ENCODE measurements at regions not wholly inside any gene's neighbourhood (a gene's known extent, or its start where the extent isn't known, plus 50 kb on each side); places are given as distances from the start of the nearest gene placed in this dataset.
A peak's percentile ranks its signal among the peaks of the same experiment; 100 is the strongest.

GRCh38 chr7:25495342-25496250, 267.3 kb upstream of the NPVF start:
- TF ChIP-seq CTCF (IDR thresholded peaks at IDR 0.05): no peak
- no peaks in the 10 kb centered on the region for H3K36me3 ChIP-seq
- ATAC-seq (no peak), DNase-seq (peak in 2 of 4 donors; percentile 30 to 50)
- H3K9me3 ChIP-seq: no peaks in the 10 kb centered on the region
- H3K27me3 ChIP-seq: no peaks in the 10 kb centered on the region
- peak overlapping the region in 1 of 2 donors; percentile 21 for H3K27ac ChIP-seq
- intact Hi-C loops (cut with DNase I): no loop called here
- H3K4me1 ChIP-seq: peaks cover 0 to 18% of the 10 kb centered on the region in 2 donors
- H3K4me3 ChIP-seq: no peak overlapping the region

- no peak for TF ChIP-seq CTCF (IDR thresholded peaks at IDR 0.05)
- Histone ChIP-seq H3K9me3 (no peaks in the 10 kb centered on the region), H3K4me1 (peaks cover 0 to 18% of the 10 kb centered on the region in 2 donors), H3K4me3 (peak overlapping the region in 1 of 2 donors; percentile 13), H3K36me3 (no peaks in the 10 kb centered on the region), H3K27ac (peak overlapping the region; percentile 21 to 59), H3K27me3 (no peaks in the 10 kb centered on the region)
- no peak for DNase-seq
- ATAC-seq: peak; percentile 17
- intact Hi-C loops (cut with DNase I): no loop called here
Observed at GRCh38 chr7:25496476-25497368, 268.4 kb upstream of the NPVF start.

GRCh38 chr7:25500393-25500921, 272.2 kb upstream of the NPVF start:
- Histone ChIP-seq H3K27me3 (no peaks in the 10 kb centered on the region), H3K4me3 (no peak overlapping the region), H3K4me1 (peaks cover 2 to 18% of the 10 kb centered on the region in 2 donors), H3K36me3 (no peaks in the 10 kb centered on the region), H3K27ac (no peak overlapping the region), H3K9me3 (no peaks in the 10 kb centered on the region)
- TF ChIP-seq CTCF (IDR thresholded peaks at IDR 0.05): no peak
- DNase-seq (peak in 2 of 4 donors; percentile 53 to 56), ATAC-seq (peak; percentile 24)
- intact Hi-C loops (cut with DNase I): no loop called here

GRCh38 chr7:25503306-25503705, 275.0 kb upstream of the NPVF start:
- no peak for DNase-seq
- no peaks in the 10 kb centered on the region for H3K36me3 ChIP-seq
- no peaks in the 10 kb centered on the region for H3K9me3 ChIP-seq
- H3K4me3 ChIP-seq: no peak overlapping the region
- ATAC-seq: no peak
- intact Hi-C loops (cut with DNase I): no loop called here
- H3K4me1 ChIP-seq: peaks cover 0 to 2% of the 10 kb centered on the region in 2 donors
- no peak for TF ChIP-seq CTCF (IDR thresholded peaks at IDR 0.05)
- no peak overlapping the region for H3K27ac ChIP-seq
- H3K27me3 ChIP-seq: no peaks in the 10 kb centered on the region

All from left lung (tissue), 4 donors.